Upper lobe of left lung (tissue), 6 donors: ENCODE measurements at regions not wholly inside any gene's neighbourhood (a gene's known extent, or its start where the extent isn't known, plus 50 kb on each side); places are given as distances from the start of the nearest gene placed in this dataset.

ENCODE experiments used
- ATAC-seq, 2 donors: fragments of 200-7000 bp; cut with Tn5 transposase; one replicate each; pipeline ENCODE4 v1.9.1; 2022; ENCODE audit warnings: mild to moderate bottlenecking in 2 of 2, moderate library complexity in 2 of 2; ENCODE audit not compliant: low FRiP score in 2 of 2
- DNase-seq, 2 donors: peaks; one replicate each; pipeline ENCODE4 v3.0.0-alpha.2; 2019 to 2020
- H3K27ac ChIP-seq, 4 donors: fragments of 200-600 bp; sonication (generic); one replicate each; pipeline ENCODE4 v1.5.1; 2016 to 2019
- H3K27me3 ChIP-seq, 4 donors: fragments of 200-600 bp; sonication (generic); one replicate each; pipeline ENCODE4 v1.5.1; 2017 to 2019
- H3K36me3 ChIP-seq, 4 donors: fragments of 200-600 bp; sonication (generic); one replicate each; pipeline ENCODE4 v1.5.1; 2016 to 2019
- H3K4me1 ChIP-seq, 4 donors: fragments of 200-600 bp; sonication (generic); one replicate each; pipeline ENCODE4 v1.5.1; 2018 to 2019
- H3K4me3 ChIP-seq, 4 donors: fragments of 200-600 bp; sonication (generic); one replicate each; pipeline ENCODE4 v1.5.1; 2017 to 2019; ENCODE audit warnings: mild to moderate bottlenecking in 2 of 4, moderate library complexity in 1 of 4
- H3K9me3 ChIP-seq, 4 donors: fragments of 200-600 bp; sonication (generic); one replicate each; pipeline ENCODE4 v1.5.1; 2018 to 2019
- EP300 ChIP-seq, 4 donors: sonication (generic); formaldehyde crosslinking; IDR thresholded peaks; one replicate each; pipeline ENCODE4 v1.5.1; 2017; ENCODE audit warnings: antibody characterized with exemption in 4 of 4, control low read depth in 2 of 4
- POLR2A ChIP-seq, 4 donors: fragments of 450-650 bp; IDR thresholded peaks; one replicate each; pipeline ENCODE4 v1.5.1; 2016 to 2017; ENCODE audit warnings: antibody characterized with exemption in 4 of 4, mild to moderate bottlenecking in 2 of 4
- POLR2AphosphoS5 ChIP-seq, 2 donors: sonication (generic); formaldehyde crosslinking; IDR thresholded peaks; one replicate each; pipeline ENCODE4 v1.5.1; 2017; ENCODE audit warnings: antibody characterized with exemption in 2 of 2
- WGBS, 2 donors: methylation state at CpG; one replicate each; pipeline ENCODE4 v1.1.5; 2017 to 2018; 5-methylcytosine and 5-hydroxymethylcytosine counted together
- TF ChIP-seq, protein P1 (sequence below), 6 experiments: fragments of 450-650 bp in 4 of 6; fragments of 200-600 bp in 2 of 6; sonication (generic) in 2 of 6; IDR thresholded peaks; one replicate each; pipeline ENCODE4 v1.5.1; 2016 to 2019; ENCODE audit warnings: antibody characterized with exemption in 6 of 6
- donor health status: DM: no; HTN: no; CAD: no; lungs with moderate emphysema.
- donor health status: DM: no; HTN: yes; CAD: no; lungs with severe emphysema.

DNA sequence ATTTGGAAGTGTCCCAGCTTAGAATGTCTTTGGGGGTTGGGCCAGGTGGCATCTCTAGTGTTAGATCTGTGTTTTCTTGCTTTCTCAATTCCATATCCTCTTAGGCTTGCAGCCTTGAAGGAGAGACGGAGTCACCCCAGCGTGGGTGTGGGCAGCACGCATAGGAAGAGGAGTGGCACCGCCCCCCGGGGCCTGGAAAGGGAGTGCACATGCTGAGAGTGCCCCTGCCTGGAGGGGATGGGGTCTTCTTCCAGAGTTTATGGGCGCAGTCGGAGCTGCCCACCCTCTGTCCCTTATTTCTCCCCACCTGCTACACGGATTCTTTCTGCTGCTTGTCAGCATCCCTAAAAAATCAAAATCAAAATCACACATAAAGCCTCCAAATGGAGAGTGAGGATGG is 309.7 kb downstream of the QKI start:
- H3K27ac ChIP-seq: no peak overlapping the region
- no peak overlapping the region for H3K4me3 ChIP-seq
- H3K9me3 ChIP-seq: no peaks in the 10 kb centered on the region
- no peaks in the 10 kb centered on the region for H3K27me3 ChIP-seq
- DNase-seq (no peak), ATAC-seq (no peak)
- H3K4me1 ChIP-seq: peaks cover 0 to 4% (median 0%) of the 10 kb centered on the region in 4 donors
- no peaks in the 10 kb centered on the region for H3K36me3 ChIP-seq
- 78 to 83% methylated on average over 8 of the region's 8 CpGs for WGBS, 2 donors
- TF ChIP-seq POLR2AphosphoS5 (IDR thresholded peaks at IDR 0.05) (no peak), EP300 (IDR thresholded peaks at IDR 0.05) (no peak), POLR2A (IDR thresholded peaks at IDR 0.05) (no peak)
- TF ChIP-seq, protein P1, sequence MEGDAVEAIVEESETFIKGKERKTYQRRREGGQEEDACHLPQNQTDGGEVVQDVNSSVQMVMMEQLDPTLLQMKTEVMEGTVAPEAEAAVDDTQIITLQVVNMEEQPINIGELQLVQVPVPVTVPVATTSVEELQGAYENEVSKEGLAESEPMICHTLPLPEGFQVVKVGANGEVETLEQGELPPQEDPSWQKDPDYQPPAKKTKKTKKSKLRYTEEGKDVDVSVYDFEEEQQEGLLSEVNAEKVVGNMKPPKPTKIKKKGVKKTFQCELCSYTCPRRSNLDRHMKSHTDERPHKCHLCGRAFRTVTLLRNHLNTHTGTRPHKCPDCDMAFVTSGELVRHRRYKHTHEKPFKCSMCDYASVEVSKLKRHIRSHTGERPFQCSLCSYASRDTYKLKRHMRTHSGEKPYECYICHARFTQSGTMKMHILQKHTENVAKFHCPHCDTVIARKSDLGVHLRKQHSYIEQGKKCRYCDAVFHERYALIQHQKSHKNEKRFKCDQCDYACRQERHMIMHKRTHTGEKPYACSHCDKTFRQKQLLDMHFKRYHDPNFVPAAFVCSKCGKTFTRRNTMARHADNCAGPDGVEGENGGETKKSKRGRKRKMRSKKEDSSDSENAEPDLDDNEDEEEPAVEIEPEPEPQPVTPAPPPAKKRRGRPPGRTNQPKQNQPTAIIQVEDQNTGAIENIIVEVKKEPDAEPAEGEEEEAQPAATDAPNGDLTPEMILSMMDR (IDR thresholded peaks at IDR 0.05): no peak

DNA sequence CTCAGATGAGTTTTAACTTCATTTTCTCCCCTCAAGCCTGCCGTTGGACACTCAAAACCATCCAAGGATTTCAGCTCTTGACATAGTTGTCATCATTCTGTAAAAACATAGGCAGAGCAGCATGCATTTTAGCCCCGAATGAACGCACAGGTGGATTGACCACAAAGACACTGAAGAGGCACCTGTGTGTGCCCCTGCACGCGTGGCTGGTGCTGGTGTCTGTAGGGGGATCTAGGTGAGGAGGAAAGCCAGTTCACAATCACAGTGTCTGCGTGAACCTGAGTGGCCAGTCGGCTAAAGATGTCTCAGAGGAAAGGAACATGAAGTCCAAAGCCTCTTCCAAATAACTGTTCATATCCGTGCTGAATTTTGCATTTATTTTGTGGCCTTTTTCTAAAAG is 309.2 kb downstream of the QKI start:
- Histone ChIP-seq H3K9me3 (no peaks in the 10 kb centered on the region), H3K4me3 (no peak overlapping the region), H3K27ac (no peak overlapping the region), H3K27me3 (no peaks in the 10 kb centered on the region), H3K4me1 (peaks cover 0 to 4% (median 0%) of the 10 kb centered on the region in 4 donors), H3K36me3 (no peaks in the 10 kb centered on the region)
- DNase-seq: no peak
- no peak for TF ChIP-seq POLR2AphosphoS5 (IDR thresholded peaks at IDR 0.05)
- TF ChIP-seq, protein P1 (IDR thresholded peaks at IDR 0.05): no peak
- TF ChIP-seq POLR2A (IDR thresholded peaks at IDR 0.05): no peak
- no peak for TF ChIP-seq EP300 (IDR thresholded peaks at IDR 0.05)
- 91 to 95% methylated on average over 8 of the region's 8 CpGs for WGBS, 2 donors
- no peak for ATAC-seq

DNA sequence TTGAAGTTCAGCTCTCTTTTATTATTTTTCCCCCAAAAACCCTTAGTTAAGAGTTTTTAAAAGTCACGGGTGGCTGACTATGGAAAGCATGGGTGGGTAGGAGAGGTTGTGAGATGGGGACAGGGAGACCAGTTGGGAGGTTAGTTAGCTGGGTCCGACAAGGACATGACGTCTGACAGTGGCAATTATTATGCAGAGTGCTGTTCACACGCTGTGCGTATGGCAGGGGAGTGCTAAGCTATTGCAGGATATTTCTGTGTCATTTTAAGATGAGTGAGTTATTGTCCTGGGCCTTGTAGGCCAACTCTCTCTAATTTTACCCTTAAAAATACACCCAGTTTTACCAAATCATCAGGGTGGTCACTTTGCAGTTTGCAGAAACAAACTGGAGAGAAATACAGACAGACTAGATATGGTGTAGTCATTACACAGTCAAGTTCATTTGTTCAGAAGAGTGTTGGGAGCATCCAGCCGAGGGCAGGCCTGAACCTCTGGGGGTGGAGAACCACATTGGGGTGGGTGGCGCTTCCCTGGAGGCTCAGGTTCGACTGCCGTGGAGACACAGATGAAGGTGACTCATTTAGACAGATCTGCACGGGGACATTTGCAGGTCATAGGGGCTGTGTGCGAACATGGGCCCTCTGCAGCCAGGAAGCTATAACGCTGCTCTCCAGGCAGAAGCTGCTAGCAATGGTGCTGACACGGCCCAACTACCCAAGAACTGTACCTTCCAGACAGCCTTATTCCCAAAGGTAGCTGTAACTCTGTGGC is 307.6 kb downstream of the QKI start:
- no peak for ATAC-seq
- Histone ChIP-seq H3K27me3 (no peaks in the 10 kb centered on the region), H3K27ac (no peak overlapping the region), H3K9me3 (no peaks in the 10 kb centered on the region), H3K36me3 (no peaks in the 10 kb centered on the region), H3K4me3 (no peak overlapping the region), H3K4me1 (peaks cover 0 to 4% (median 0%) of the 10 kb centered on the region in 4 donors)
- WGBS, 2 donors: 93 to 94% methylated on average over 10 to 13 of the region's 13 CpGs
- no peak for DNase-seq
- TF ChIP-seq, protein P1 (IDR thresholded peaks at IDR 0.05): no peak

DNA sequence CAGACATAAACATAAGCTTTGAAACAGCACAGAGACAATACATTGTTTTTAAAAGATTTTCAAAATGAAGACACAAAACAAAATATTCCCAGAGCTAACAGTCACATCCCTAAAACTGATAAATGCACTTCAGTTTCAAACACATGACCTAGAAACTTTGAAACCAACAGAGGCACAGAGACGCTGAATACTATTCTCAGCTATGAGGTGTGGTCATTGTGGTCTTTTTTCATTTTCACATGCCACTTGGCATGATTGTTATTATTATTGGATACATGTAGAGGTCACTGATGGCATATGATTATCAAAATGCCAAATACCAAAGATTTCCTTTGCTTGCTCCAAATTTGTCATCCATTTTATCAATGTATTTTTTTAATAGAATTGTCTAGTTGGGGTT is 306.9 kb downstream of the QKI start:
- Histone ChIP-seq H3K4me1 (peaks cover 0 to 4% (median 0%) of the 10 kb centered on the region in 4 donors), H3K27me3 (no peaks in the 10 kb centered on the region), H3K36me3 (no peaks in the 10 kb centered on the region), H3K9me3 (no peaks in the 10 kb centered on the region), H3K4me3 (no peak overlapping the region), H3K27ac (no peak overlapping the region)
- ATAC-seq (no peak), DNase-seq (no peak)
- WGBS, 2 donors: 77 to 87% methylated on average over 1 of the region's 1 CpG
- TF ChIP-seq, protein P1 (IDR thresholded peaks at IDR 0.05): no peak
- TF ChIP-seq POLR2A (IDR thresholded peaks at IDR 0.05) (no peak), EP300 (IDR thresholded peaks at IDR 0.05) (no peak), POLR2AphosphoS5 (IDR thresholded peaks at IDR 0.05) (no peak)
